Central memory CD8-positive, alpha-beta T cell (primary cell): ENCODE measurements at regions not wholly inside any gene's neighbourhood (a gene's known extent, or its start where the extent isn't known, plus 50 kb on each side); places are given as distances from the start of the nearest gene placed in this dataset.

Source experiments
- ATAC-seq: fragments of 150-1000 bp; cut with Tn5 transposase; replicated peaks from 2 replicates; pipeline ENCODE4 v1.10.0; 2022; ENCODE audit warnings: mild to moderate bottlenecking, moderate FRiP score, moderate number of reproducible peaks; ENCODE audit not compliant: poor library complexity, severe bottlenecking; ENCODE audit errors: extremely low read depth
- DNase-seq, 2 donors: peaks; one replicate each; pipeline ENCODE4 v3.0.0; 2021; ENCODE audit warnings: low spot score in 2 of 2
- H3K27ac Mint-ChIP-seq: one replicate; pipeline ENCODE4 v1.8.0; 2022; ENCODE audit warnings: low read depth, mild to moderate bottlenecking, moderate library complexity, mixed read lengths
- H3K27me3 Mint-ChIP-seq: one replicate; pipeline ENCODE4 v1.8.0; 2022; ENCODE audit warnings: mixed read lengths
- H3K36me3 Mint-ChIP-seq: one replicate; pipeline ENCODE4 v1.8.0; 2022; ENCODE audit warnings: mild to moderate bottlenecking, moderate library complexity, mixed read lengths; ENCODE audit not compliant: insufficient read depth
- H3K4me1 Mint-ChIP-seq: one replicate; pipeline ENCODE4 v1.8.0; 2022; ENCODE audit warnings: mixed read lengths
- H3K4me3 Mint-ChIP-seq: one replicate; pipeline ENCODE4 v1.8.0; 2022; ENCODE audit warnings: mild to moderate bottlenecking, moderate library complexity, mixed read lengths
- H3K9me3 Mint-ChIP-seq: one replicate; pipeline ENCODE4 v1.8.0; 2022; ENCODE audit warnings: mixed read lengths

GRCh38 chr16:64131423-64131822, 990.4 kb downstream of the CDH11 start:
- Mint-ChIP-seq H3K9me3 (peaks cover 23% of the 10 kb centered on the region), H3K4me3 (no peak overlapping the region), H3K36me3 (peaks cover 3% of the 10 kb centered on the region), H3K4me1 (no peaks in the 10 kb centered on the region), H3K27ac (no peak overlapping the region), H3K27me3 (no peaks in the 10 kb centered on the region)
- no peak for ATAC-seq
- no peak for DNase-seq

DNA sequence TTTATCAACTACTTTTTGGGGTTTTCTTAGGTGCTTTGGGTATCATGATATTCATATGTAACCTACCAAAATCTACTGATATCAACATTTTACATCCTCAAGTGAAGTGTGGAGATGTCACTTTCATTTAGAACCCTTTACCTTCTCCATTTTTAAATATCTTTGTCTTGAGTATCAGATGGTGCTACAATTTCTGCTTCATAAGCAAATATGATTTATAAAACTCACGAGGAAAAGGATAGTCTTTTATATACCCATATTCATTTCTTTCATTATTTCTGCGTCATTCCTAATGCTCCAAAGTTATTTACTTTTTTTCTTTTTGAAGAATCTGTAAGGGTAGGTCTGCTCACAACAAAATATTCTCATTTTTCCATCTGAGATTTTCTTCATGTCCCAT, 991.7 kb downstream of the CDH11 start:
- no peak overlapping the region for H3K27ac Mint-ChIP-seq
- H3K27me3 Mint-ChIP-seq: no peaks in the 10 kb centered on the region
- peaks cover 3% of the 10 kb centered on the region for H3K36me3 Mint-ChIP-seq
- DNase-seq: no peak
- no peak for ATAC-seq
- no peak overlapping the region for H3K4me3 Mint-ChIP-seq
- peaks cover 18% of the 10 kb centered on the region for H3K9me3 Mint-ChIP-seq
- H3K4me1 Mint-ChIP-seq: no peaks in the 10 kb centered on the region

DNA sequence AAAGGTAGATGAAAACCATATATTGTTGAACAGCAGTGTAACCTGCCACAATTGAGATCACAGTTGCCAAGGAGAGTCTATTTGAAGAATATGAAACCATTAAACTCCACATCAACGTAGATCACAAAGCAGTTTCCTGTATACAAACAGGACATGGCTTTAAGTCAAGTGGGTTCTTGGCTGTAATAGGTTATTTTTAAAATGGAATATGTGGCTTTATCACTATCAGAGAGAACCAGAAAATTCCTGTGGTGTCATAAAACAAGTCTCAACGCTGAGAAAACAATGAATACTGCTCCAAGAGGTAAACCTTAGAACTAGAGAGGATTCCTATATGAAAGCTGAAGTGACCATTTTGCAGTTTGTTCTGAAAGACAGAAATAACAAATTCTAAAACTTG, 999.7 kb downstream of the CDH11 start:
- ATAC-seq: no peak

DNA sequence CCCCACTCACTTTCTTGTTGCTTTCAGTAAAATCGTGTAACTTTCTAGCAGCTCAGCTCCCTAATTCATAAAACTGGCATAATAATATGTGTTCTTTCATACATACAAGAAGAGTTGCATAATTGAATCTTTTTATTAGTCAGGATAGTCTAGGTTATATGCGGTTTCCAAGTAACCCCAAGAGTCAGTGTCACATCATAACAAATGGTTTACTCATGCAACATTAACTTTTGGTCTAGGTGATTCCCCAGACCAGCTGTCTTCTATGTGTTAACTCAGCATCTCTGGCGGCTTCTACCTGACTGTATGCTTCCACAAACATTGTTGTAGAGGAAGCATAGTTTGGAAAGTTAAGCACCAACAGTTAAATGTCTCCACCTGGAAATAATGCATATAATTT, 1000.4 kb downstream of the CDH11 start:
- H3K4me1 Mint-ChIP-seq: no peaks in the 10 kb centered on the region
- H3K36me3 Mint-ChIP-seq: no peaks in the 10 kb centered on the region
- ATAC-seq (no peak), DNase-seq (no peak)
- H3K27ac Mint-ChIP-seq: no peak overlapping the region
- no peaks in the 10 kb centered on the region for H3K27me3 Mint-ChIP-seq
- peaks cover 27% of the 10 kb centered on the region for H3K9me3 Mint-ChIP-seq
- H3K4me3 Mint-ChIP-seq: no peak overlapping the region

More for the DNA sequence above, 999.7 kb downstream of the CDH11 start:
- H3K4me1 Mint-ChIP-seq: no peaks in the 10 kb centered on the region
- no peaks in the 10 kb centered on the region for H3K27me3 Mint-ChIP-seq
- no peak overlapping the region for H3K4me3 Mint-ChIP-seq
- DNase-seq: no peak
- no peaks in the 10 kb centered on the region for H3K36me3 Mint-ChIP-seq
- H3K9me3 Mint-ChIP-seq: peaks cover 26% of the 10 kb centered on the region
- H3K27ac Mint-ChIP-seq: no peak overlapping the region

- Mint-ChIP-seq H3K36me3 (no peaks in the 10 kb centered on the region), H3K27ac (no peak overlapping the region), H3K4me1 (no peaks in the 10 kb centered on the region), H3K4me3 (no peak overlapping the region), H3K9me3 (peaks cover 39% of the 10 kb centered on the region), H3K27me3 (no peaks in the 10 kb centered on the region)
- DNase-seq: no peak
- ATAC-seq: no peak
Measured at GRCh38 chr16:64116151-64116550, 1005.7 kb downstream of the CDH11 start.

DNA sequence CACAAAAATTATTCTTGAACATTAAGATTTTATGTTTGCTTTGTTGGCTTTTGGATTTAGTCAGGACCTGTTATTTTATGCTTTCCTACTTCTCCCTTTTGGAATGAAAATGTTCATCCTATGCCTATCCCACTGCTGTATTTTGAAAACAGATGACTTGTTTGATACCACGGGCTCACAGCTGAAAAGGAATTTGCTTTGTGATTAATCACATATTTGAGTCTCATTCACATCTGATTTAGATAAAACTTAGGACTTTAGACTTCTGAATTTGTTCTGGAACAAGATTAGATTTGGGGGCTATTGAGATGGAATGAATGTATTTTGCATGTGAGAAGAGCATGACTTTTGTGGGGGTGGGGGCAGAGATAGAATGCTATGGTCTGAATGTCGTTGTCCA, 1012.6 kb downstream of the CDH11 start:
- Mint-ChIP-seq H3K27me3 (no peaks in the 10 kb centered on the region), H3K4me3 (no peak overlapping the region), H3K4me1 (no peaks in the 10 kb centered on the region), H3K36me3 (no peaks in the 10 kb centered on the region), H3K27ac (no peak overlapping the region), H3K9me3 (peaks cover 17% of the 10 kb centered on the region)
- no peak for ATAC-seq
- DNase-seq: no peak

- no peak for ATAC-seq
- Mint-ChIP-seq H3K4me3 (no peak overlapping the region), H3K9me3 (peaks cover 10% of the 10 kb centered on the region), H3K4me1 (no peaks in the 10 kb centered on the region), H3K27me3 (no peaks in the 10 kb centered on the region), H3K27ac (no peak overlapping the region), H3K36me3 (no peaks in the 10 kb centered on the region)
- DNase-seq: no peak
Measured at GRCh38 chr16:64102654-64103053, 1019.2 kb downstream of the CDH11 start.

DNA sequence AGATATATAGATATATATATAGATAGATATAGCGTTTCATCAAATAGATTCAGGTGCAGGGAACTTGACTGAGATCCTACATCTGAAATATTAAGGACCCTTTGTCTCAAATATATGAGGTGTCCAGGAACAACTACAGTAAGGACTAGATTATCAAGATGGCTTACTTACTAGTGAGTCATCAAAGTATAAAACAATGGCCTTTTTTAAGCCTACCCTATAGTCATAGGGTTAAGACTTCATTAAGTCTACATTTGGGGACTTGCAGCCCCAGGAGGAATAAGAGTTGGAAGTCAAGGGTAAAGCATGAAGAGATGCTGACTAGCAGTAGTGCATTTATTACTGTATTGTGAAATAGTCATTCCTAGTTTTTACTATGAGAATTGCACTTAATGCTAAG, 1023.4 kb downstream of the CDH11 start:
- Mint-ChIP-seq H3K36me3 (no peaks in the 10 kb centered on the region), H3K27ac (no peak overlapping the region), H3K4me1 (no peaks in the 10 kb centered on the region), H3K4me3 (no peak overlapping the region), H3K27me3 (no peaks in the 10 kb centered on the region), H3K9me3 (peaks cover 10% of the 10 kb centered on the region)
- DNase-seq (no peak), ATAC-seq (no peak)

DNA sequence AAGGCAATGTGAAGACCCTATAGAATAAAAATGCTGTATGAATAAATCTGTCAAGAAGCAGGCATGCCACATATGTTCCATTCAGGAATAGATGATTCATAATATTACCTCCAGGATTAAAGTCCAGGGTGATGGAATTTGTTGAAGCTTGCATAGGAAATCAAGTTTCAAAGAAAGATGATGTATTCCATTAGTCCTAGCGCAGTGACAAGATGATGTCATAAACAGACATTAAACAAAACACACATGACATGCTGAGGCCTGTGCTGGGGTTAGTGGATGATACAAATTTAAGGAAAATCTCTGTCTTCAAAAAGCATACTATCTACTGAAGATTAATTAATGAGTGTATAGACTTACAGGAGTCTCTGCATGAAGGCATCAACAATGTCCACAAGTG, 1025.2 kb downstream of the CDH11 start:
- no peak overlapping the region for H3K27ac Mint-ChIP-seq
- DNase-seq: no peak
- ATAC-seq: no peak
- no peaks in the 10 kb centered on the region for H3K36me3 Mint-ChIP-seq
- H3K4me1 Mint-ChIP-seq: no peaks in the 10 kb centered on the region
- H3K9me3 Mint-ChIP-seq: peaks cover 17% of the 10 kb centered on the region
- no peaks in the 10 kb centered on the region for H3K27me3 Mint-ChIP-seq
- no peak overlapping the region for H3K4me3 Mint-ChIP-seq

DNA sequence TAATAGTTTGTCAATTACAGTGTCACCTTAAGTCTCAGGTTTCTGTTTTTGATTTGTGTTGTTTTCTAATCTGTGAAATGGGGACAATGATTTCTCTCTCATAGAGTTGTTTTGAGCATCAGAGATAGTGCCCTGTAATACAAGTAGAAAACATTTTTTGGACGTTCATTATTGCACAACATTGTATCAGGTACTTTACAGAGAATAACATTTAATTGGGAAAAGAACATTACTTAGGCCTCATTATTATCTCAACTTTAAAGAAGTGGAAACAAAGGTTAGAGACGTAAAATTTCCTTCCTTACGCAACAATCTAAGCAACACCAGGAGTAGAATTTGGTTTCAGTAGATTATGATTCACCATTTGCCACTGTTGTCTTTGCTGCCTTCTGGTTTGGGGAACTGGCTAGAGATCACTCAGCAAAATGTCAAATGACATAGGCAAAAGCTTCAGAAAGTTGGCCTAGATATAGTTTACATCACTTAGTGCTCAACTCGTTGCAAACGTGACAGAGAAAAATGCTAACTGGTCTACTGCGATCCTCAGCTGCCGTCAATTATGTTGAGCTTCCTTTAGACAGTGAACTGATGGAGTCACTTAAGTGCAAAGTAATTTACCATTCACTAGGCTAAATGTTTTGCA, 1026.8 kb downstream of the CDH11 start:
- DNase-seq: no peak
- Mint-ChIP-seq H3K27ac (no peak overlapping the region), H3K4me1 (no peaks in the 10 kb centered on the region), H3K27me3 (no peaks in the 10 kb centered on the region), H3K9me3 (peaks cover 17% of the 10 kb centered on the region), H3K4me3 (no peak overlapping the region), H3K36me3 (no peaks in the 10 kb centered on the region)
- ATAC-seq: no peak

- Mint-ChIP-seq H3K4me1 (no peaks in the 10 kb centered on the region), H3K36me3 (no peaks in the 10 kb centered on the region), H3K9me3 (peaks cover 16% of the 10 kb centered on the region), H3K27ac (no peak overlapping the region), H3K27me3 (no peaks in the 10 kb centered on the region), H3K4me3 (no peak overlapping the region)
- no peak for ATAC-seq
- DNase-seq: no peak
Measured at GRCh38 chr16:64094181-64094965, 1027.5 kb downstream of the CDH11 start.

- Mint-ChIP-seq H3K27me3 (no peaks in the 10 kb centered on the region), H3K9me3 (peaks cover 18% of the 10 kb centered on the region), H3K4me3 (no peak overlapping the region), H3K4me1 (no peaks in the 10 kb centered on the region), H3K27ac (no peak overlapping the region), H3K36me3 (no peaks in the 10 kb centered on the region)
- ATAC-seq (no peak), DNase-seq (no peak)
Measured at GRCh38 chr16:64092271-64092670, 1029.6 kb downstream of the CDH11 start.

DNA sequence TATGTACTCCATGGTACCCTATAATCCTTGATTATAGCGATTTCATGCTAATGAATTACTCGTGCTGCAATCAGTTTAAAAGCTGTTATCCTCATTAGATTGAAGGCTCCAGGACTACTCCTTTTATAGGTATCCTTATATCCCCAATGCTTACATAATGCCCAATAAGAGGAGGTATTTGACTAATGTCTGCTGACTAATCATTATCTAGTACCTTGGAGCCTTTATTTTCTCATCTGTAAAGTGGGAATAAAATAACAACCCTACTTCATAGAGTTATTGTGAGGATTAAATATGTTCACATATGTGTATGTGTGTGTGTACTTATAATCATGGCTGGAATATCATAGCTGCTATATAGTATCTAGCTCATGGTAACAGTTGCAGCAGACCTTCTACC, 1031.5 kb downstream of the CDH11 start:
- no peak for ATAC-seq
- Mint-ChIP-seq H3K4me1 (no peaks in the 10 kb centered on the region), H3K27ac (no peak overlapping the region), H3K9me3 (peaks cover 19% of the 10 kb centered on the region), H3K36me3 (no peaks in the 10 kb centered on the region), H3K27me3 (no peaks in the 10 kb centered on the region), H3K4me3 (no peak overlapping the region)
- DNase-seq: no peak
